IMR-90 (cell line): ENCODE measurements at regions not wholly inside any gene's neighbourhood (a gene's known extent, or its start where the extent isn't known, plus 50 kb on each side); places are given as distances from the start of the nearest gene placed in this dataset.

Experiments
- POLR2A ChIP-seq: IDR thresholded peaks from 2 replicates; pipeline ENCODE4 v1.6.1; 2012; ENCODE audit warnings: mild to moderate bottlenecking, low read depth, low read length
- TF ChIP-seq, protein P1 (sequence below): conservative IDR thresholded peaks from 2 replicates; pipeline ENCODE4 v1.5.1; 2012; ENCODE audit warnings: mild to moderate bottlenecking, low read depth, low read length, improper control_type of control experiment

DNA sequence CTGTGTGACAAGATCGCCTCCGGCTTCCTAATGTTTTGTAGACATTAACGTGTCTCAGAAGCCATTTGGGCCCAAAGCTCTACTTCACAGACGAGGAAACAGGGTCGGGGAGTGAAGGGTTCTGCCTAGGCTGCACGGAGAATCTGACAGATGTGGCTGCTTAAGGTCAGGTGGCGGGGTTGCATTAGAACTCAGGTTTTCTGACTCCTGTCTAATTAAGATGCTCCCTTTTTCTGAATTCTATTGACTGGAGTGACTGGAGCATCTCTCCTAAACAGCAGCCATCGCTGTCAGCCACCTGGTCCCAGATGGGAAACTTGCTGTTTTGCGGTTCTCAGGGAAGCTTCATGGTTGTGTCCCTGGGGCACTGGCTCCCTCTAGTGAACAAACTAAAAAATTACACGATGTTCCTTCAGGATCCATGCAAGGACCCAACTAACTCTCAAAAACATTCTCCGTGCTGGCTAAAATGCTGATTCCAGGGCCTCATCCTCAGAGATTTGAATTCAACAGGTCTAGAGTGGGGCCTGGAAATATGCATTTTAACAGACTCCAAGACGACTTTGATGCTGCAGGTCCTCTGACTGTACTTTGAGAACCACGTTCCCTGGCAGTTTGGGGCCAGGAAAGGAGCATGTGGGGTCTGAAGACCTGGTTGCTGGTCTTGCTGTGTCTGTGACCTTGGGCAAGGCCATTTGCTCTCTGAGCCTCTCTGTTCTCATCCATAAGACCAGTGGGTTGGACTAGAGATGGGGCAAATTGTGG is 117.4 kb downstream of the IRF8 start:
- TF ChIP-seq, protein P1, sequence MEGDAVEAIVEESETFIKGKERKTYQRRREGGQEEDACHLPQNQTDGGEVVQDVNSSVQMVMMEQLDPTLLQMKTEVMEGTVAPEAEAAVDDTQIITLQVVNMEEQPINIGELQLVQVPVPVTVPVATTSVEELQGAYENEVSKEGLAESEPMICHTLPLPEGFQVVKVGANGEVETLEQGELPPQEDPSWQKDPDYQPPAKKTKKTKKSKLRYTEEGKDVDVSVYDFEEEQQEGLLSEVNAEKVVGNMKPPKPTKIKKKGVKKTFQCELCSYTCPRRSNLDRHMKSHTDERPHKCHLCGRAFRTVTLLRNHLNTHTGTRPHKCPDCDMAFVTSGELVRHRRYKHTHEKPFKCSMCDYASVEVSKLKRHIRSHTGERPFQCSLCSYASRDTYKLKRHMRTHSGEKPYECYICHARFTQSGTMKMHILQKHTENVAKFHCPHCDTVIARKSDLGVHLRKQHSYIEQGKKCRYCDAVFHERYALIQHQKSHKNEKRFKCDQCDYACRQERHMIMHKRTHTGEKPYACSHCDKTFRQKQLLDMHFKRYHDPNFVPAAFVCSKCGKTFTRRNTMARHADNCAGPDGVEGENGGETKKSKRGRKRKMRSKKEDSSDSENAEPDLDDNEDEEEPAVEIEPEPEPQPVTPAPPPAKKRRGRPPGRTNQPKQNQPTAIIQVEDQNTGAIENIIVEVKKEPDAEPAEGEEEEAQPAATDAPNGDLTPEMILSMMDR: peak; percentile 90
- TF ChIP-seq POLR2A: no peak
